ENCODE measurements at regions not wholly inside any gene's neighbourhood (a gene's known extent, or its start where the extent isn't known, plus 50 kb on each side); places are given as distances from the start of the nearest gene placed in this dataset.
"Not testable (repeated sequence)": the region's sequence is repeated elsewhere in the genome, so short reads cannot be mapped to it uniquely, and the experiment has no call there.

- TF ChIP-seq CTCF (IDR thresholded peaks at IDR 0.05; ENCODE audit: control insufficient read depth, insufficient read depth, low read depth, low read length, missing control alignments), result no peak
- no peak for DNase-seq (ENCODE audit: low read depth)
These were observed 70.9 kb upstream of the NBPF4 start for GRCh38 chr1:108314815-108315214.

DNA sequence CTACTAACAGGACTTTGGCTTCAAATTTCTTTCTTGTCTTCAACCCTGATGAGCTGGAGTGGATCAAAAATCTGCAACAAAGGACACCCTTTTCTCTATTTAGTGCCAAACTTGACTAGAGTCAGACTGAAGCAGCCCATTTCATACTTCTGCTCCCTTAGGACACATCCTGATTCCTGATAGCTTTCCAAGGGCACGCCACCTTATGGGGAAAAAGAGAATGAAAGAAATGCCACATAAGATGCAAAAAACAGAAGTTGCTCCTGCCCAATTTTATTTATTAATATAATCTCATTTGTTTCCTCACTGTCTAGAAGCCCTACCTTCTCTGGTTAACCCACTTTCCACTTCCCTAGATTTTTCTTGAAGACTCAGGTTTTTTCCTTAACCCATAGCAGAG, 72.7 kb upstream of the NBPF4 start:
- DNase-seq (ENCODE audit: low read depth), result no peak

More at GRCh38 chr1:108314815-108315214, 70.9 kb upstream of the NBPF4 start:
- H3K4me3 ChIP-seq (ENCODE audit: control insufficient read depth, low read depth, low read length), result no peak overlapping the region

GRCh38 chr1:108320849-108321248, 77.0 kb upstream of the NBPF4 start:
- no peak for DNase-seq (ENCODE audit: low read depth)
- TF ChIP-seq CTCF (IDR thresholded peaks at IDR 0.05; ENCODE audit: control insufficient read depth, insufficient read depth, low read depth, low read length, missing control alignments), result no peak
- H3K4me3 ChIP-seq (ENCODE audit: control insufficient read depth, low read depth, low read length), result no peak overlapping the region

More for the DNA sequence above, 72.7 kb upstream of the NBPF4 start:
- peak; percentile 37 for TF ChIP-seq CTCF (IDR thresholded peaks at IDR 0.05; ENCODE audit: control insufficient read depth, insufficient read depth, low read depth, low read length, missing control alignments)
- no peak overlapping the region for H3K4me3 ChIP-seq (ENCODE audit: control insufficient read depth, low read depth, low read length)

- H3K4me3 ChIP-seq (ENCODE audit: control insufficient read depth, low read depth, low read length); DNase-seq (ENCODE audit: low read depth): not testable (repeated sequence)
These were observed 81.5 kb upstream of the NBPF4 start for GRCh38 chr1:108325338-108325737.

GRCh38 chr1:108327534-108328466, 83.9 kb upstream of the NBPF4 start:
- H3K4me3 ChIP-seq (ENCODE audit: control insufficient read depth, low read depth, low read length), result no peak overlapping the region
- TF ChIP-seq CTCF (IDR thresholded peaks at IDR 0.05; ENCODE audit: control insufficient read depth, insufficient read depth, low read depth, low read length, missing control alignments), result peak; percentile 15
- no peak for DNase-seq (ENCODE audit: low read depth)

- DNase-seq (ENCODE audit: low read depth), result no peak
- no peak for TF ChIP-seq CTCF (IDR thresholded peaks at IDR 0.05; ENCODE audit: control insufficient read depth, insufficient read depth, low read depth, low read length, missing control alignments)
- no peak overlapping the region for H3K4me3 ChIP-seq (ENCODE audit: control insufficient read depth, low read depth, low read length)
These were observed 102.1 kb upstream of the NBPF4 start for GRCh38 chr1:108345776-108346531.

- no peak for DNase-seq (ENCODE audit: low read depth)
- no peak overlapping the region for H3K4me3 ChIP-seq (ENCODE audit: control insufficient read depth, low read depth, low read length)
- TF ChIP-seq CTCF (IDR thresholded peaks at IDR 0.05; ENCODE audit: control insufficient read depth, insufficient read depth, low read depth, low read length, missing control alignments), result no peak
These were observed 92.3 kb upstream of the NBPF6 start for GRCh38 chr1:108357802-108358201.

DNA sequence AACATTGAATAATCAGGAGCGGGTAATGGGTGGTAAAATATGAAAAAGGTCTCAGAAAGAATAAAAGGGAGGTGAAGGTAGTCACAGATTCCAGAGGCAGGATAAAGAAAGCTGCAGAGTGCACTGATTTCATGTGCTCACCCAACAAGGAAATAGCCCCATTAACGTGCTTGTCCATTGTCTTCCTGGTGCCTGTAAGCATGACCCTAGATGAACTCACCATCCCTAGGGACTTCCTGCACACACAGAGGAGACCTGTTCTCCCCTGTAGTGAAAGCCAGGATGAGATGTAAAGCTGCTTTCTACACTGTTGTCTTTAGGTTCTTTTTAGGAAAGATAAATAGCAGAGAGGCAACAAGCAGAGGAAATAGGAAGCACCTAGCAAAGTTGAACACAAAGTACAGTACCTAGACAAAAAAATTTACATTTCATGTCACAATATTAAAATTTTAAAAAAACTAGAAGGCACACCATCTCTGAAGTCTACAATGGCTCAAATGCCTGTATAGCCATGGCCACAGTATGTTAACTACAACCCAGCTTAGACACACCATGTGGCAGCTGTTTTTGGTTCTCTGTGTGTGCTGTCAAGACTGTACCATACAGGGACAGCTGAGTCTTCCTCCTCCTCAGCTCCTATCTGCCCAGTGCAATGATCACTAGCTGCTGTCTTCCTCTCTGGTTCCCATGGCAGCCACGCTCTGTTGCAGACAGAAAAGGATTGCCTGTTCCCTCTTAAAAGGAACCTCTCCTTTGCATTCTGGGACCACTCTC, 69.9 kb upstream of the NBPF6 start:
- H3K4me3 ChIP-seq (ENCODE audit: control insufficient read depth, low read depth, low read length); DNase-seq (ENCODE audit: low read depth): not testable (repeated sequence)
